HPDE6-E6E7 (cell line): ENCODE measurements at regions not wholly inside any gene's neighbourhood (a gene's known extent, or its start where the extent isn't known, plus 50 kb on each side); places are given as distances from the start of the nearest gene placed in this dataset.

Experiments
- DNase-seq: peaks from one replicate; pipeline ENCODE4 v3.0.0; 2011; ENCODE audit warnings: missing footprints; ENCODE audit errors: extremely low spot score

GRCh38 chr2:136185981-136186776 lies 68.2 kb upstream of the CXCR4 start:
- no peak for DNase-seq

- DNase-seq = no peak
Observed at GRCh38 chr2:136183097-136183496, 65.1 kb upstream of the CXCR4 start.

- no peak for DNase-seq
Observed at GRCh38 chr2:136182315-136182714, 64.4 kb upstream of the CXCR4 start.

GRCh38 chr2:136179602-136179975 lies 61.6 kb upstream of the CXCR4 start:
- DNase-seq = no peak

- no peak for DNase-seq
Observed at GRCh38 chr2:136178941-136179601, 61.1 kb upstream of the CXCR4 start.

- DNase-seq = no peak
Observed at GRCh38 chr2:136175868-136176267, 57.9 kb upstream of the CXCR4 start.

- no peak for DNase-seq
Observed at GRCh38 chr2:136175466-136175865, 57.5 kb upstream of the CXCR4 start.

GRCh38 chr2:136173126-136173525 lies 55.2 kb upstream of the CXCR4 start:
- DNase-seq = no peak

GRCh38 chr2:136171223-136171622 lies 53.3 kb upstream of the CXCR4 start:
- DNase-seq = no peak

- DNase-seq = no peak
Observed at GRCh38 chr2:136168720-136169119, 50.8 kb upstream of the CXCR4 start.

- no peak for DNase-seq
Observed at GRCh38 chr2:136167721-136168475, 49.9 kb upstream of the CXCR4 start.
